ENCODE measurements at regions not wholly inside any gene's neighbourhood (a gene's known extent, or its start where the extent isn't known, plus 50 kb on each side); places are given as distances from the start of the nearest gene placed in this dataset.

- Histone ChIP-seq H3K9ac (ENCODE audit: low read depth, low read length, poor library complexity) (no peak overlapping the region), H2BK5ac (ENCODE audit: low read length) (no peak overlapping the region), H2AK5ac (ENCODE audit: low read depth, low read length) (no peak overlapping the region), H2BK15ac (ENCODE audit: low read length) (no peak overlapping the region), H3K4ac (ENCODE audit: low read length) (no peak overlapping the region), H3K4me2 (ENCODE audit: insufficient read depth, low read length, poor library complexity, severe bottlenecking) (no peak overlapping the region), H2BK12ac (ENCODE audit: low read length) (no peak overlapping the region), H3K79me1 (ENCODE audit: low read depth, low read length) (no peaks in the 10 kb centered on the region), H3K9me3 (replicated peaks in 1 of 2; ENCODE audit: control insufficient read depth in 2 of 2, insufficient read depth in 1 of 2, low read depth in 1 of 2, low read length in 2 of 2) (no peaks in the 10 kb centered on the region), H2AFZ (ENCODE audit: low read length) (no peak overlapping the region), H2BK120ac (ENCODE audit: low read depth, low read length) (no peak overlapping the region), H4K91ac (ENCODE audit: low read depth, low read length, poor library complexity) (no peak overlapping the region), H3K23ac (ENCODE audit: low read depth, low read length, poor library complexity) (no peak overlapping the region), H3K14ac (ENCODE audit: low read length) (no peak overlapping the region), H3K36me3 (replicated peaks in 1 of 2; ENCODE audit: control insufficient read depth in 2 of 2, insufficient read depth in 2 of 2, low read length in 2 of 2) (no peaks in the 10 kb centered on the region), H4K8ac (ENCODE audit: low read depth, low read length) (no peak overlapping the region), H3K4me3 (ENCODE audit: low read length in 2 of 2) (no peak overlapping the region), H3K18ac (ENCODE audit: low read length) (no peak overlapping the region), H3K4me1 (ENCODE audit: control insufficient read depth in 2 of 2, insufficient read depth in 1 of 2, low read depth in 1 of 2, low read length in 2 of 2) (no peaks in the 10 kb centered on the region), H3K27me3 (ENCODE audit: control insufficient read depth in 3 of 3, insufficient read depth in 3 of 3, low read depth in 1 of 3, low read length in 3 of 3) (peaks cover 0 to 3% (median 0%) of the 10 kb centered on the region in 3 experiments), H3K27ac (replicated peaks; ENCODE audit: low read length) (no peak overlapping the region)
- no CpG with 5 or more reads among the region's 6 CpGs for WGBS, 2 donors (ENCODE audit: extremely low coverage in 2 of 2, insufficient read length in 2 of 2, insufficient replicate concordance in 1 of 2)
- no peak for DNase-seq (ENCODE audit: low spot score)
Measured at GRCh38 chr12:67161322-67161918, 107.7 kb upstream of the CAND1 start.

- no peak overlapping the region for H3K27ac ChIP-seq (replicated peaks; ENCODE audit: low read length)
- H2BK15ac ChIP-seq (ENCODE audit: low read length): no peak overlapping the region
- H4K8ac ChIP-seq (ENCODE audit: low read depth, low read length): no peak overlapping the region
- H3K4me1 ChIP-seq (ENCODE audit: control insufficient read depth in 2 of 2, insufficient read depth in 1 of 2, low read depth in 1 of 2, low read length in 2 of 2): no peaks in the 10 kb centered on the region
- H3K9ac ChIP-seq (ENCODE audit: low read depth, low read length, poor library complexity): no peak overlapping the region
- no peak overlapping the region for H3K14ac ChIP-seq (ENCODE audit: low read length)
- no peak overlapping the region for H2AK5ac ChIP-seq (ENCODE audit: low read depth, low read length)
- no CpG with 5 or more reads among the region's 2 CpGs for WGBS, 2 donors (ENCODE audit: extremely low coverage in 2 of 2, insufficient read length in 2 of 2, insufficient replicate concordance in 1 of 2)
- no peaks in the 10 kb centered on the region for H3K36me3 ChIP-seq (replicated peaks in 1 of 2; ENCODE audit: control insufficient read depth in 2 of 2, insufficient read depth in 2 of 2, low read length in 2 of 2)
- no peaks in the 10 kb centered on the region for H3K9me3 ChIP-seq (replicated peaks in 1 of 2; ENCODE audit: control insufficient read depth in 2 of 2, insufficient read depth in 1 of 2, low read depth in 1 of 2, low read length in 2 of 2)
- no peak for DNase-seq (ENCODE audit: low spot score)
- no peak overlapping the region for H3K4me3 ChIP-seq (ENCODE audit: low read length in 2 of 2)
- H2BK5ac ChIP-seq (ENCODE audit: low read length): no peak overlapping the region
- no peak overlapping the region for H4K91ac ChIP-seq (ENCODE audit: low read depth, low read length, poor library complexity)
- H3K23ac ChIP-seq (ENCODE audit: low read depth, low read length, poor library complexity): no peak overlapping the region
- no peak overlapping the region for H2AFZ ChIP-seq (ENCODE audit: low read length)
- no peaks in the 10 kb centered on the region for H3K79me1 ChIP-seq (ENCODE audit: low read depth, low read length)
- H3K4ac ChIP-seq (ENCODE audit: low read length): no peak overlapping the region
- no peak overlapping the region for H3K18ac ChIP-seq (ENCODE audit: low read length)
- H2BK120ac ChIP-seq (ENCODE audit: low read depth, low read length): no peak overlapping the region
- no peak overlapping the region for H3K4me2 ChIP-seq (ENCODE audit: insufficient read depth, low read length, poor library complexity, severe bottlenecking)
- no peak overlapping the region for H2BK12ac ChIP-seq (ENCODE audit: low read length)
- peaks cover 0 to 17% (median 0%) of the 10 kb centered on the region in 3 experiments for H3K27me3 ChIP-seq (ENCODE audit: control insufficient read depth in 3 of 3, insufficient read depth in 3 of 3, low read depth in 1 of 3, low read length in 3 of 3)
Measured at GRCh38 chr12:67173258-67173657, 95.9 kb upstream of the CAND1 start.

GRCh38 chr12:67182551-67182950 lies 86.6 kb upstream of the CAND1 start:
- Histone ChIP-seq H3K9ac (ENCODE audit: low read depth, low read length, poor library complexity) (no peak overlapping the region), H2AK5ac (ENCODE audit: low read depth, low read length) (no peak overlapping the region), H3K36me3 (replicated peaks in 1 of 2; ENCODE audit: control insufficient read depth in 2 of 2, insufficient read depth in 2 of 2, low read length in 2 of 2) (no peaks in the 10 kb centered on the region), H3K9me3 (replicated peaks in 1 of 2; ENCODE audit: control insufficient read depth in 2 of 2, insufficient read depth in 1 of 2, low read depth in 1 of 2, low read length in 2 of 2) (no peaks in the 10 kb centered on the region), H2BK15ac (ENCODE audit: low read length) (no peak overlapping the region), H4K91ac (ENCODE audit: low read depth, low read length, poor library complexity) (no peak overlapping the region), H3K18ac (ENCODE audit: low read length) (no peak overlapping the region), H2BK120ac (ENCODE audit: low read depth, low read length) (no peak overlapping the region), H3K23ac (ENCODE audit: low read depth, low read length, poor library complexity) (no peak overlapping the region), H3K79me1 (ENCODE audit: low read depth, low read length) (no peaks in the 10 kb centered on the region), H3K4me2 (ENCODE audit: insufficient read depth, low read length, poor library complexity, severe bottlenecking) (no peak overlapping the region), H2AFZ (ENCODE audit: low read length) (no peak overlapping the region), H3K4ac (ENCODE audit: low read length) (no peak overlapping the region), H3K4me1 (ENCODE audit: control insufficient read depth in 2 of 2, insufficient read depth in 1 of 2, low read depth in 1 of 2, low read length in 2 of 2) (no peaks in the 10 kb centered on the region), H3K27ac (replicated peaks; ENCODE audit: low read length) (no peak overlapping the region), H3K27me3 (ENCODE audit: control insufficient read depth in 3 of 3, insufficient read depth in 3 of 3, low read depth in 1 of 3, low read length in 3 of 3) (no peaks in the 10 kb centered on the region), H3K4me3 (ENCODE audit: low read length in 2 of 2) (no peak overlapping the region), H2BK12ac (ENCODE audit: low read length) (no peak overlapping the region), H2BK5ac (ENCODE audit: low read length) (no peak overlapping the region), H4K8ac (ENCODE audit: low read depth, low read length) (no peak overlapping the region), H3K14ac (ENCODE audit: low read length) (no peak overlapping the region)
- no peak for DNase-seq (ENCODE audit: low spot score)
- WGBS, 2 donors (ENCODE audit: extremely low coverage in 2 of 2, insufficient read length in 2 of 2, insufficient replicate concordance in 1 of 2): no CpG with 5 or more reads among the region's 2 CpGs

GRCh38 chr12:67193704-67194103 lies 75.5 kb upstream of the CAND1 start:
- Histone ChIP-seq H3K14ac (ENCODE audit: low read length) (no peak overlapping the region), H3K79me1 (ENCODE audit: low read depth, low read length) (no peaks in the 10 kb centered on the region), H3K4me3 (ENCODE audit: low read length in 2 of 2) (no peak overlapping the region), H3K9me3 (replicated peaks in 1 of 2; ENCODE audit: control insufficient read depth in 2 of 2, insufficient read depth in 1 of 2, low read depth in 1 of 2, low read length in 2 of 2) (no peaks in the 10 kb centered on the region), H3K4me1 (ENCODE audit: control insufficient read depth in 2 of 2, insufficient read depth in 1 of 2, low read depth in 1 of 2, low read length in 2 of 2) (no peaks in the 10 kb centered on the region), H2AFZ (ENCODE audit: low read length) (no peak overlapping the region), H3K27me3 (ENCODE audit: control insufficient read depth in 3 of 3, insufficient read depth in 3 of 3, low read depth in 1 of 3, low read length in 3 of 3) (peaks cover 0 to 5% (median 0%) of the 10 kb centered on the region in 3 experiments), H4K91ac (ENCODE audit: low read depth, low read length, poor library complexity) (no peak overlapping the region), H2BK12ac (ENCODE audit: low read length) (no peak overlapping the region), H3K9ac (ENCODE audit: low read depth, low read length, poor library complexity) (no peak overlapping the region), H3K18ac (ENCODE audit: low read length) (no peak overlapping the region), H2AK5ac (ENCODE audit: low read depth, low read length) (no peak overlapping the region), H3K23ac (ENCODE audit: low read depth, low read length, poor library complexity) (no peak overlapping the region), H2BK5ac (ENCODE audit: low read length) (no peak overlapping the region), H2BK120ac (ENCODE audit: low read depth, low read length) (no peak overlapping the region), H2BK15ac (ENCODE audit: low read length) (no peak overlapping the region), H3K27ac (replicated peaks; ENCODE audit: low read length) (no peak overlapping the region), H3K36me3 (replicated peaks in 1 of 2; ENCODE audit: control insufficient read depth in 2 of 2, insufficient read depth in 2 of 2, low read length in 2 of 2) (no peaks in the 10 kb centered on the region), H3K4ac (ENCODE audit: low read length) (no peak overlapping the region), H3K4me2 (ENCODE audit: insufficient read depth, low read length, poor library complexity, severe bottlenecking) (no peak overlapping the region), H4K8ac (ENCODE audit: low read depth, low read length) (no peak overlapping the region)
- peak; percentile 62 for DNase-seq (ENCODE audit: low spot score)

Data from neuronal stem cell (in vitro differentiated cells).